ENCODE measurements at regions not wholly inside any gene's neighbourhood (a gene's known extent, or its start where the extent isn't known, plus 50 kb on each side); places are given as distances from the start of the nearest gene placed in this dataset.

DNA sequence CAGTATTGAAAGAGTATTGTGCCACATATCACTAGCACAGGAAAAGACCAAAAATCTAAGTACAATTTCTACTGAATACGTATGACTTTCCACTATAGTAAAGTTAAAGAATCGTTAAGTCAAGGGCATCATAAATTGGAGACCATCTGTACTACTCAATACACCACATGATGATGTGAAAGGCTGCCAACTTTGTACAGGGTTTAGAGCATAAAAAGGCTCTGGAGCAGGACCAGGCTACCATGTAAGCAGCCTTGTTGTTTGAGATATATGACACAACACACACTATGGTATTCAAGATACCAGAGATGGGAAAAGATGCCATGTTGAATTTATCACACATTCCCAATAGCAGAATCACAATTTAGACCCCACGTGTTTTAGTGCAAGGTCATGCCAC is 294.9 kb upstream of the TRPC5 start:
- no peak overlapping the region for H3K27ac ChIP-seq

GRCh38 chrX:112368371-112368770 is 285.8 kb upstream of the TRPC5 start:
- H3K4me3 ChIP-seq: no peak overlapping the region
- no peak for TF ChIP-seq CTCF (IDR thresholded peaks at IDR 0.05)
- no peak for DNase-seq (ENCODE audit: low spot score)
- no peak overlapping the region for H3K27ac ChIP-seq

More for the DNA sequence above, 294.9 kb upstream of the TRPC5 start:
- H3K4me3 ChIP-seq: no peak overlapping the region
- TF ChIP-seq CTCF (IDR thresholded peaks at IDR 0.05): no peak
- DNase-seq (ENCODE audit: low spot score): no peak

DNA sequence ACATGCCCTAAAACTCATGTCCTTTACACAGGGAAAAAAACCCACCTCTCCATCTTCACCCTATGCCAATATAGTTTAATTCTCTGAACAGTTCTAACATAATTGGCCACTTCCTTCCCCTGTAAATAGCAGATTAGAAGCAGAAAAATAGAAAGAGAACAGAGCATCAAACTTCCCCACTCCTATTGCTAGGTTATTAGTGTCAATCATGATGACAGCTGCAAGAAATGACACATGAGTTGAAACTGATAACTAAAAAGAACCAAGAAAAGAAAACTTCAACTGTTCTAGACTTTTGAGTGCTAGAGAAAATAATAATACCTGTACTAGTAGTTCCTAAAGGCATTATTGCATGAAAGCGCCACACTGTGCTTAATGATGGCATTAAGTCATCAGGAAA is 284.5 kb upstream of the TRPC5 start:
- H3K4me3 ChIP-seq: no peak overlapping the region
- DNase-seq (ENCODE audit: low spot score): no peak
- TF ChIP-seq CTCF (IDR thresholded peaks at IDR 0.05): no peak
- H3K27ac ChIP-seq: no peak overlapping the region

DNA sequence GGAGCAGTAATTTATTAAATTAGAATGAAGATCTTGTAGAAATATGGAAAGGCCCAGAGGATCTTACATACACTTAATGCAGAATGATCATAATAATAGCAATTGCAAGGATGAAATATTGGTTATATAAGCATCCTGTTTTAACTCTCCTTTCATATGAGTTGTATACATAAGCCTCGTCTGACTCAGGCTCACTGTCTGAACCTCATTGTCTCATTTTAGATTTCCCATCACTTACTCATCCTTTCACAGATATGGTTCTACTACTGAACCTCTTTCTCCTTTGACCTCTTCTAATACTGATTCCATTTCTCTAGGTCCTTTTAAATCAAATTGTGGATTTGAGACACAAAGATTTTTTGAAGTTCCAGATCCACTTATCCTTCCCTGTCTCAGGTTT is 277.3 kb upstream of the TRPC5 start:
- TF ChIP-seq CTCF (IDR thresholded peaks at IDR 0.05): no peak
- Histone ChIP-seq H3K4me3 (no peak overlapping the region), H3K27ac (no peak overlapping the region)
- no peak for DNase-seq (ENCODE audit: low spot score)

DNA sequence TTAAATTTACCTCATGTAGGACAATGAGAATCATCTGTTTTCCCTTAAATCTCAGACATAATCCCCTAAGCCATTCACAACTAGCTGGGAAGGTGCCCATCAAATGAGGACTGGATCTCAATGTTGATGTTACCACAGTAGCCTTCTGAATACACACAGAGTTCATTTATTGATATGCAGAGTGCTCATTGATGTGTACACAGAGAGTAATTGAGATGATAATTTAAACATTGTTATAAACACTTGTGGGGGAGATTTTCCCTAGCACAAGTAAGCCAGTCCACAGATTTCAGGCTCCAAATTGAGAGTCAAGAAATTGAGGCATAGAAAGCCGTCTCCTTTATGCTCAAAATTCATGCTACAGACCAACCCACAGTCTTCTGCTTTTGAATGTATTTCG is 273.4 kb upstream of the TRPC5 start:
- TF ChIP-seq CTCF (IDR thresholded peaks at IDR 0.05): no peak
- no peak overlapping the region for H3K27ac ChIP-seq
- no peak for DNase-seq (ENCODE audit: low spot score)
- no peak overlapping the region for H3K4me3 ChIP-seq

DNA sequence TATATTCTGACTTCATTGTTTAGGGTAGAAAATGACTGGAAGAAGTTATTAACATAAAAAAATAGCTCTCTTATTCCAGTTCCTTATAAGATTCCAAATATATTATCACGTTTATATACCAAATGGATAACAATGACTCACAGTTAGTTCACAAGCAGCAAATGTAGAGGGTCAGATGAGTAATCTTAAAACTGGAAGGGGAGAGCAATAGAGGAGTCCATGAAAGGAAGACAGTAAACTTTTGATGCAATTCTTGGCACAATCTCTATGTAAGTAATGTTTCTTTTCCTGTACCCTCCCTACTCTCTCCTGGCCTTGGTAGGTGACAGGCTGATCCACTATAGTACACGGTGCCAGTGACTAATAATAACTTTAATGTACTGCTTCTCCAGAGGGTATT is 259.0 kb upstream of the TRPC5 start:
- Histone ChIP-seq H3K4me3 (no peak overlapping the region), H3K27ac (no peak overlapping the region)
- TF ChIP-seq CTCF (IDR thresholded peaks at IDR 0.05): no peak
- DNase-seq (ENCODE audit: low spot score): no peak

- H3K27ac ChIP-seq: no peak overlapping the region
- no peak overlapping the region for H3K4me3 ChIP-seq
- no peak for TF ChIP-seq CTCF (IDR thresholded peaks at IDR 0.05)
- DNase-seq (ENCODE audit: low spot score): no peak
Measured at GRCh38 chrX:112313201-112313600, 230.6 kb upstream of the TRPC5 start.

Data from coronary artery (tissue), 2 donors.